ENCODE measurements at regions not wholly inside any gene's neighbourhood (a gene's known extent, or its start where the extent isn't known, plus 50 kb on each side); places are given as distances from the start of the nearest gene placed in this dataset.

DNA sequence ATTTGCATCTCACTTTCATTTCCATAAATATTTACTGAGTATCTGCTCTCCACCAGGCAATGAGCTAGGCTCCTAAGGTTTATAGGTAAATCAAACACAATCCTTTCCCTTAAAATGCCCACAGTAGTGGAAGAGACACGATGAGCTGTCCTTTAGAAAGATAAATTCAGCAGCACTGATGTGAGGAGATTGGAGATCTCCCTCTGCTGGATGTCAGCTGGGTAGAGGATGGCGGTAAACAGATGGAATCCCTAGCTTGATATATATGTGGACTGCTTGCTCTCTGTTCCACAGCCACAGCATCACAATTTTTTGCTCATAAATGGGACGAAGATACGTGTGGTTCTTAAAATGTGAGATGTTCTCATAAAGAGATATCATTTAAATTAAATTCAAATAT lies 216.4 kb upstream of the RASGEF1B start:
- TF ChIP-seq CTCF (IDR thresholded peaks at IDR 0.05) (peak in 4 of 5 experiments; percentile 10 to 24 (median 12)), POLR2A (IDR thresholded peaks at IDR 0.05) (no peak)

Data from transverse colon (tissue), 3 donors.